ENCODE measurements at regions not wholly inside any gene's neighbourhood (a gene's known extent, or its start where the extent isn't known, plus 50 kb on each side); places are given as distances from the start of the nearest gene placed in this dataset.

GRCh38 chr11:70779433-70780245 is 381.3 kb downstream of the CTTN start:
- H3K4me1 ChIP-seq (replicated peaks in 1 of 2; ENCODE audit: control insufficient read depth in 2 of 2, insufficient read depth in 2 of 2, low read length in 2 of 2) = no peaks in the 10 kb centered on the region
- no peak overlapping the region for H3K4me2 ChIP-seq (ENCODE audit: insufficient read depth, low read length)
- no peak overlapping the region for H3K27ac ChIP-seq (ENCODE audit: extremely low read depth, low read depth, low read length)
- no peaks in the 10 kb centered on the region for H3K36me3 ChIP-seq (ENCODE audit: control insufficient read depth, insufficient read depth, low read length)
- FAIRE-seq = no peak
- no peaks in the 10 kb centered on the region for H3K9me1 ChIP-seq (ENCODE audit: control insufficient read depth, insufficient read depth, low read length)
- ATAC-seq = no peak
- TF ChIP-seq SMAD1 (IDR thresholded peaks at IDR 0.05; ENCODE audit: low read depth, low read length, partially characterized antibody) = no peak
- TF ChIP-seq KLF13 (tag; IDR thresholded peaks at IDR 0.05; ENCODE audit: borderline replicate concordance, low read depth) = no peak
- TF ChIP-seq ZNF511 (CRISPR knock-in tag; IDR thresholded peaks at IDR 0.05) = no peak
- no peak for TF ChIP-seq SAP30 (IDR thresholded peaks at IDR 0.05; ENCODE audit: borderline replicate concordance, insufficient read depth, low read depth, low read length, poor library complexity, severe bottlenecking)
- TF ChIP-seq TAF1 (IDR thresholded peaks at IDR 0.05; ENCODE audit: control insufficient read depth, extremely low read depth, insufficient read depth, low read length, severe bottlenecking) = no peak
- no peak for TF ChIP-seq IFI16 (CRISPR knock-in tag; IDR thresholded peaks at IDR 0.05)
- TF ChIP-seq HMGN3 (IDR thresholded peaks at IDR 0.05; ENCODE audit: borderline replicate concordance, extremely low read depth, insufficient read length, low read depth, low read length) = no peak
- TF ChIP-seq MXI1 (IDR thresholded peaks at IDR 0.05; ENCODE audit: low read depth, low read length) = no peak
- no peak for TF ChIP-seq ZNF165 (CRISPR knock-in tag; IDR thresholded peaks at IDR 0.05; ENCODE audit: borderline replicate concordance)
- no peak for TF ChIP-seq GATAD2A (IDR thresholded peaks at IDR 0.05)
- TF ChIP-seq VEZF1 (CRISPR knock-in tag; IDR thresholded peaks at IDR 0.05) = no peak
- TF ChIP-seq ZNF197 (CRISPR knock-in tag; IDR thresholded peaks at IDR 0.05; ENCODE audit: low read depth) = no peak
- TF ChIP-seq POLR2AphosphoS5 (IDR thresholded peaks at IDR 0.05; ENCODE audit: control insufficient read depth, insufficient read depth, low read depth, low read length) = no peak
- TF ChIP-seq THRB (CRISPR knock-in tag; conservative IDR thresholded peaks at IDR 0.05) = no peak
- no peak for TF ChIP-seq KAT8 (IDR thresholded peaks at IDR 0.05; ENCODE audit: low read depth)
- TF ChIP-seq MAFK (IDR thresholded peaks at IDR 0.05; ENCODE audit: low read length) = no peak
- no peak for TF ChIP-seq TSC22D4 (tag; IDR thresholded peaks at IDR 0.05)
- no peak for TF ChIP-seq ZNF77 (CRISPR knock-in tag; IDR thresholded peaks at IDR 0.05)
- TF ChIP-seq NR4A1 (CRISPR knock-in tag; IDR thresholded peaks at IDR 0.05) = no peak
- TF ChIP-seq NR4A1 (tag; IDR thresholded peaks at IDR 0.05) = no peak
- no peaks in the 10 kb centered on the region for H3K79me2 ChIP-seq (ENCODE audit: control insufficient read depth, insufficient read depth, low read length)
- H3K9me3 ChIP-seq (replicated peaks; ENCODE audit: control insufficient read depth, insufficient read depth, low read depth, low read length) = no peaks in the 10 kb centered on the region
- no peak overlapping the region for H3K9ac ChIP-seq (ENCODE audit: insufficient read depth in 1 of 2, low read depth in 2 of 2, low read length in 2 of 2)
- under 1% methylated on average over 9 of the region's 9 CpGs for WGBS (ENCODE audit: insufficient coverage, low coverage, missing lambda C conversion rate)
- CTCF ChIA-PET (ENCODE audit: low intra/inter-chr PET ratio) = no interaction called here
- in situ Hi-C loops (cut with MboI) (no loop called here), intact Hi-C loops (cut with micrococcal nuclease) (no loop called here)
- H4K20me1 ChIP-seq (replicated peaks; ENCODE audit: control insufficient read depth, insufficient read depth, low read length) = no peaks in the 10 kb centered on the region
- no peak overlapping the region for H3K4me3 ChIP-seq
- POLR2A ChIA-PET = interaction anchor here (0.6 to 0.7 kb wide), 3 partner anchors 44 to 834 kb away, joined by 3 to 4 read pairs (median 3); no protein-coding TSS in a partner anchor
- DNase-seq (ENCODE audit: extremely low read depth in 1 of 4, low spot score in 3 of 4) = no peak
- no TSS peak for BruUV-seq (replicated peaks)
- no peak overlapping the region for H2AFZ ChIP-seq (ENCODE audit: low read depth, low read length)
- peaks cover 0 to 18% of the 10 kb centered on the region in 2 experiments; a peak in 2 of 5 replicates for H3K27me3 ChIP-seq (ENCODE audit: control insufficient read depth in 2 of 2, insufficient read depth in 2 of 2, low read length in 2 of 2)

All from K562 (cell line).